Panc1 (cell line): ENCODE measurements at regions not wholly inside any gene's neighbourhood (a gene's known extent, or its start where the extent isn't known, plus 50 kb on each side); places are given as distances from the start of the nearest gene placed in this dataset.

ENCODE experiments used
- ATAC-seq: fragments of 200-7000 bp; cut with Tn5 transposase; 2 replicates; pipeline ENCODE4 v1.9.1; 2020; ENCODE audit warnings: mild to moderate bottlenecking, moderate library complexity
- BruUV-seq: library from RNA; stranded (reverse); fragments of 400-500 nt; replicated peaks from 2 replicates; lab custom pipeline; 2021; lab: Mats Ljungman, UMichigan
- CTCF ChIA-PET: fragments of 300-600 bp; sonication (Branson Sonifier 250); formaldehyde crosslinking; loops from one replicate; lab custom pipeline; 2022; ENCODE audit warnings: antibody characterized with exemption; lab: Charles Lee
- POLR2A ChIA-PET: fragments of 300-600 bp; sonication (Branson Sonifier 250); formaldehyde crosslinking; loops from one replicate; lab custom pipeline; 2022; ENCODE audit warnings: antibody characterized with exemption; lab: Charles Lee
- DNase-seq: peaks from one replicate; pipeline ENCODE4 v3.0.0-alpha.2; 2010; ENCODE audit warnings: low read depth, low spot score
- H3K27ac ChIP-seq: 2 replicates; pipeline ENCODE4 v1.5.1; 2011; ENCODE audit warnings: mild to moderate bottlenecking, low read length, inconsistent platforms
- H3K27me3 ChIP-seq: fragments of 200-500 bp; sonication (Bioruptor generic); 2 replicates; pipeline ENCODE4 v1.6.0; 2014; ENCODE audit warnings: low read length, inconsistent platforms; ENCODE audit not compliant: control insufficient read depth, insufficient read depth
- H3K36me3 ChIP-seq: fragments of 200-500 bp; sonication (Bioruptor generic); 2 replicates; pipeline ENCODE4 v1.5.1; 2014; ENCODE audit warnings: inconsistent platforms, mild to moderate bottlenecking, low read length, moderate library complexity; ENCODE audit not compliant: control insufficient read depth, insufficient read depth
- H3K4me1 ChIP-seq: 2 replicates; pipeline ENCODE4 v1.5.1; 2011; ENCODE audit warnings: inconsistent platforms, mild to moderate bottlenecking, low read length, moderate library complexity; ENCODE audit not compliant: control insufficient read depth, insufficient read depth
- H3K4me3 ChIP-seq, 2 experiments: 2 replicates each; pipeline ENCODE4 v1.5.1; 2011 to 2012; ENCODE audit warnings: low read depth in 2 of 2, low read length in 2 of 2, mild to moderate bottlenecking in 2 of 2, inconsistent platforms in 1 of 2, moderate library complexity in 1 of 2
- H3K9me3 ChIP-seq: fragments of 200-500 bp; sonication (Bioruptor generic); 2 replicates; pipeline ENCODE4 v1.5.1; 2014; ENCODE audit warnings: low read depth, mild to moderate bottlenecking, inconsistent platforms, low read length, moderate library complexity; ENCODE audit not compliant: control insufficient read depth, insufficient read depth
- POLR2AphosphoS5 ChIP-seq: IDR thresholded peaks from 2 replicates; pipeline ENCODE4 v1.6.1; 2012; ENCODE audit warnings: mild to moderate bottlenecking, low read depth, low read length, moderate library complexity
- SIN3A ChIP-seq: IDR thresholded peaks from 2 replicates; pipeline ENCODE4 v1.6.1; 2012; ENCODE audit warnings: low read depth, mild to moderate bottlenecking, low read length, moderate library complexity, borderline replicate concordance; ENCODE audit not compliant: insufficient read depth
- TCF7L2 ChIP-seq: IDR thresholded peaks from 2 replicates; pipeline ENCODE4 v1.6.1; 2011; ENCODE audit warnings: mild to moderate bottlenecking, low read depth, low read length, inconsistent platforms
- in situ Hi-C: cut with HindIII; loops from 2 replicates; pipeline ENCODE4 v1.10.0; 2016; ENCODE audit warnings: low sequenced_read_pairs, low pct_unique_long_range_greater_than_20kb
- intact Hi-C: fragments of 100-400 bp; cut with micrococcal nuclease; formaldehyde crosslinking; loops from one replicate; pipeline ENCODE4 v1.10.0; 2022; ENCODE audit not compliant: unreplicated experiment
- TF ChIP-seq, protein P1 (sequence below): fragments of 450-650 bp; IDR thresholded peaks from 2 replicates; pipeline ENCODE4 v1.5.1; 2017; ENCODE audit warnings: mild to moderate bottlenecking
- TF ChIP-seq, protein P2 (sequence below), 2 experiments: IDR thresholded peaks; 2 replicates each; pipeline ENCODE4 v1.6.1; 2011 to 2012; ENCODE audit warnings: low read depth in 2 of 2, control low read depth in 1 of 2, low read length in 1 of 2, mild to moderate bottlenecking in 1 of 2, moderate library complexity in 1 of 2; ENCODE audit not compliant: insufficient read depth in 1 of 2

DNA sequence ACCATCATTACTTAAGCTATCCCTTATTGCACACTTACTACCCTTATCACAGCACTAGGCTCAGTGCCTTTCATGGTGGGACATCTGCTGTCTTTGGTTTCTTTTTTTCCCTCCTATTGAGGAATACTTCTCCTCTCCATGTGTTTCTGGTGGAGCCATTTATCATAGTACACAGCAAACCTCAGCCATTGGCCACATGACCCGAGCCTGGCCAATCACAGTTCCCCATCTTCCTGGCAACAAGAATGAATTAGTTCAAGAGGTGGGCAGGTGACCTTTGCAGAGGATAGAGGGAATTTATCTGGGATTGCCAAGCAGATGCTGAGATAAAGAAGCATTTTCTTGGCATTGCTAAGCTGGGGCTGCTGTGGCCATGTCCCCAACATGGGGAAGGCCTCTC lies 101.1 kb upstream of the ZNF618 start:
- in situ Hi-C loops (no loop called here), intact Hi-C loops (no loop called here)
- Histone ChIP-seq H3K4me3 (no peak overlapping the region), H3K36me3 (no peaks in the 10 kb centered on the region), H3K27me3 (no peaks in the 10 kb centered on the region), H3K9me3 (no peaks in the 10 kb centered on the region), H3K4me1 (no peaks in the 10 kb centered on the region), H3K27ac (no peak overlapping the region)
- POLR2A ChIA-PET, result no interaction called here
- DNase-seq (no peak), ATAC-seq (no peak)
- no TSS peak for BruUV-seq
- CTCF ChIA-PET, result no interaction called here
- no peak for TF ChIP-seq POLR2AphosphoS5
- TF ChIP-seq, protein P1, sequence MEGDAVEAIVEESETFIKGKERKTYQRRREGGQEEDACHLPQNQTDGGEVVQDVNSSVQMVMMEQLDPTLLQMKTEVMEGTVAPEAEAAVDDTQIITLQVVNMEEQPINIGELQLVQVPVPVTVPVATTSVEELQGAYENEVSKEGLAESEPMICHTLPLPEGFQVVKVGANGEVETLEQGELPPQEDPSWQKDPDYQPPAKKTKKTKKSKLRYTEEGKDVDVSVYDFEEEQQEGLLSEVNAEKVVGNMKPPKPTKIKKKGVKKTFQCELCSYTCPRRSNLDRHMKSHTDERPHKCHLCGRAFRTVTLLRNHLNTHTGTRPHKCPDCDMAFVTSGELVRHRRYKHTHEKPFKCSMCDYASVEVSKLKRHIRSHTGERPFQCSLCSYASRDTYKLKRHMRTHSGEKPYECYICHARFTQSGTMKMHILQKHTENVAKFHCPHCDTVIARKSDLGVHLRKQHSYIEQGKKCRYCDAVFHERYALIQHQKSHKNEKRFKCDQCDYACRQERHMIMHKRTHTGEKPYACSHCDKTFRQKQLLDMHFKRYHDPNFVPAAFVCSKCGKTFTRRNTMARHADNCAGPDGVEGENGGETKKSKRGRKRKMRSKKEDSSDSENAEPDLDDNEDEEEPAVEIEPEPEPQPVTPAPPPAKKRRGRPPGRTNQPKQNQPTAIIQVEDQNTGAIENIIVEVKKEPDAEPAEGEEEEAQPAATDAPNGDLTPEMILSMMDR, result no peak
- no peak for TF ChIP-seq TCF7L2
- no peak for TF ChIP-seq SIN3A
- TF ChIP-seq, protein P2, sequence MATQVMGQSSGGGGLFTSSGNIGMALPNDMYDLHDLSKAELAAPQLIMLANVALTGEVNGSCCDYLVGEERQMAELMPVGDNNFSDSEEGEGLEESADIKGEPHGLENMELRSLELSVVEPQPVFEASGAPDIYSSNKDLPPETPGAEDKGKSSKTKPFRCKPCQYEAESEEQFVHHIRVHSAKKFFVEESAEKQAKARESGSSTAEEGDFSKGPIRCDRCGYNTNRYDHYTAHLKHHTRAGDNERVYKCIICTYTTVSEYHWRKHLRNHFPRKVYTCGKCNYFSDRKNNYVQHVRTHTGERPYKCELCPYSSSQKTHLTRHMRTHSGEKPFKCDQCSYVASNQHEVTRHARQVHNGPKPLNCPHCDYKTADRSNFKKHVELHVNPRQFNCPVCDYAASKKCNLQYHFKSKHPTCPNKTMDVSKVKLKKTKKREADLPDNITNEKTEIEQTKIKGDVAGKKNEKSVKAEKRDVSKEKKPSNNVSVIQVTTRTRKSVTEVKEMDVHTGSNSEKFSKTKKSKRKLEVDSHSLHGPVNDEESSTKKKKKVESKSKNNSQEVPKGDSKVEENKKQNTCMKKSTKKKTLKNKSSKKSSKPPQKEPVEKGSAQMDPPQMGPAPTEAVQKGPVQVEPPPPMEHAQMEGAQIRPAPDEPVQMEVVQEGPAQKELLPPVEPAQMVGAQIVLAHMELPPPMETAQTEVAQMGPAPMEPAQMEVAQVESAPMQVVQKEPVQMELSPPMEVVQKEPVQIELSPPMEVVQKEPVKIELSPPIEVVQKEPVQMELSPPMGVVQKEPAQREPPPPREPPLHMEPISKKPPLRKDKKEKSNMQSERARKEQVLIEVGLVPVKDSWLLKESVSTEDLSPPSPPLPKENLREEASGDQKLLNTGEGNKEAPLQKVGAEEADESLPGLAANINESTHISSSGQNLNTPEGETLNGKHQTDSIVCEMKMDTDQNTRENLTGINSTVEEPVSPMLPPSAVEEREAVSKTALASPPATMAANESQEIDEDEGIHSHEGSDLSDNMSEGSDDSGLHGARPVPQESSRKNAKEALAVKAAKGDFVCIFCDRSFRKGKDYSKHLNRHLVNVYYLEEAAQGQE (IDR thresholded peaks at IDR 0.05; ENCODE audit: insufficient read depth in 1 of 2, low read depth in 2 of 2, low read length in 1 of 2), result no peak

DNA sequence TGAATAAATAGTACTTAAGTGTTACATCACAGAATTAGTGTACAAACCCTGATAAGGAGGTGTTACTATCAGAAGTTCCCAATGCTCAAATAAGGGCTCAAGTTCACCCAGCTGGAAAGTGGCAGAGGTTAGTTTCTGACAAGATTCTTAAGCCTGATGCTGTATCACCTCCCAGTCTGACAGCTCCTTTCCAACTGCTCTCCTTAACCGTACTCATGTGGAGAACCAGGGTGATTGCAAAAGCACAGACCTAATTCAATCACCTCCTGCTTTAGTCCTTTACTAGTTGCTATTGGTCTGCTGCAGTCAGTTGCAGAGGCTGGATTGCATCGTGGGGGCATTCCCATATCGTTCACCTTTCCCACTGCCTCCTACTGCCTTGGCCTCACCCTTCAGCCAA lies 100.4 kb upstream of the ZNF618 start:
- no peak for DNase-seq
- H3K9me3 ChIP-seq, result no peaks in the 10 kb centered on the region
- intact Hi-C loops (no loop called here), in situ Hi-C loops (no loop called here)
- H3K27me3 ChIP-seq, result no peaks in the 10 kb centered on the region
- CTCF ChIA-PET, result no interaction called here
- no TSS peak for BruUV-seq
- POLR2A ChIA-PET, result no interaction called here
- no peak for ATAC-seq
- TF ChIP-seq, protein P2 (IDR thresholded peaks at IDR 0.05; ENCODE audit: insufficient read depth in 1 of 2, low read depth in 2 of 2, low read length in 1 of 2), result no peak
- TF ChIP-seq POLR2AphosphoS5, result no peak
- TF ChIP-seq, protein P1, result no peak
- TF ChIP-seq SIN3A, result no peak
- no peak for TF ChIP-seq TCF7L2
- H3K4me3 ChIP-seq, result no peak overlapping the region
- no peaks in the 10 kb centered on the region for H3K36me3 ChIP-seq
- no peak overlapping the region for H3K27ac ChIP-seq
- H3K4me1 ChIP-seq, result no peaks in the 10 kb centered on the region
